Osteoblast (primary cell): ENCODE measurements at regions not wholly inside any gene's neighbourhood (a gene's known extent, or its start where the extent isn't known, plus 50 kb on each side); places are given as distances from the start of the nearest gene placed in this dataset.
A peak's percentile ranks its signal among the peaks of the same experiment; 100 is the strongest.

ENCODE experiments used
- DNase-seq: peaks from one replicate; pipeline ENCODE4 v3.0.0; 2011; ENCODE audit warnings: low spot score, mixed read lengths; ENCODE audit not compliant: insufficient read length; ENCODE audit errors: missing footprints
- H2AFZ ChIP-seq: 2 replicates; pipeline ENCODE4 v1.6.0; 2011; ENCODE audit warnings: mild to moderate bottlenecking, low read length
- H3K27ac ChIP-seq: 2 replicates; pipeline ENCODE4 v1.5.1; 2011; ENCODE audit warnings: mild to moderate bottlenecking, low read depth, low read length, moderate library complexity
- H3K27me3 ChIP-seq: 2 replicates; pipeline ENCODE4 v1.6.0; 2012; ENCODE audit warnings: mild to moderate bottlenecking, control low read depth, inconsistent platforms, low read length, moderate library complexity; ENCODE audit not compliant: insufficient read depth
- H3K36me3 ChIP-seq: 2 replicates; pipeline ENCODE4 v1.5.1; 2011; ENCODE audit warnings: mild to moderate bottlenecking, low read length, control low read depth, moderate library complexity; ENCODE audit not compliant: insufficient read depth
- H3K4me1 ChIP-seq: 2 replicates; pipeline ENCODE4 v1.5.1; 2011; ENCODE audit warnings: mild to moderate bottlenecking, low read length, control low read depth, moderate library complexity; ENCODE audit not compliant: insufficient read depth
- H3K4me2 ChIP-seq: 2 replicates; pipeline ENCODE4 v1.6.0; 2011; ENCODE audit warnings: mild to moderate bottlenecking, low read length; ENCODE audit not compliant: insufficient read depth
- H3K4me3 ChIP-seq: fragments of 200-600 bp; sonication (generic); 3 replicates; pipeline ENCODE4 v1.5.1; 2012; ENCODE audit warnings: mild to moderate bottlenecking, low read length, inconsistent platforms; ENCODE audit not compliant: insufficient read depth
- H3K79me2 ChIP-seq: 2 replicates; pipeline ENCODE4 v1.6.0; 2012; ENCODE audit warnings: mild to moderate bottlenecking, low read length, control low read depth, inconsistent platforms; ENCODE audit not compliant: insufficient read depth
- H3K9me3 ChIP-seq: 2 replicates; pipeline ENCODE4 v1.5.1; 2011; ENCODE audit warnings: low read depth, low read length, control low read depth
- H4K20me1 ChIP-seq: 2 replicates; pipeline ENCODE4 v1.6.0; 2012; ENCODE audit warnings: mild to moderate bottlenecking, low read length, control low read depth; ENCODE audit not compliant: insufficient read depth
- TF ChIP-seq, protein P1 (sequence below): IDR thresholded peaks from 2 replicates; pipeline ENCODE4 v1.5.1; 2011; ENCODE audit warnings: mild to moderate bottlenecking, low read depth, low read length, moderate library complexity; ENCODE audit errors: extremely low read depth

DNA sequence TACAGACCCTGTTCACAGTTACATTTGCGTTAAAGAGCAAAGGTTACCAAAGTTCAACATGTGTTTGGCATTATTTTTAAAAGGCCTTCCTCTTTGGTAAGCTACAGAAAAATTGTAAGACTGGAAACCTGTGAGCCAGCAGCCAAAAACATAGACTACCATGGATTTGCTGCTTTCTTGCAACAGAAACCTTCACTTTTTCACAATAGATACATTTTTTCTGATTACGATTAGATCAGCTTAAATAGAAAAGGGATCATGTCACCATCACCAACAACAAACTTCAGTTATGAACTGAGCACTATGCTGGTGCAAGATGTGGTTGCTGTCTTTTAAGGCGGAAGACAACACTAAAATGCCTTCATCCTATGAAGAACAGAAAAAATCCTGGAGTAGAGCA lies 112.3 kb upstream of the MARCKS start:
- H3K36me3 ChIP-seq, result no peaks in the 10 kb centered on the region
- DNase-seq, result peak; percentile 45
- no peaks in the 10 kb centered on the region for H4K20me1 ChIP-seq
- H3K4me1 ChIP-seq, result no peaks in the 10 kb centered on the region
- no peak overlapping the region for H3K4me2 ChIP-seq
- no peaks in the 10 kb centered on the region for H3K79me2 ChIP-seq
- no peak overlapping the region for H3K27ac ChIP-seq
- peak overlapping the region; percentile 47 for H2AFZ ChIP-seq
- no peaks in the 10 kb centered on the region for H3K9me3 ChIP-seq
- TF ChIP-seq, protein P1, sequence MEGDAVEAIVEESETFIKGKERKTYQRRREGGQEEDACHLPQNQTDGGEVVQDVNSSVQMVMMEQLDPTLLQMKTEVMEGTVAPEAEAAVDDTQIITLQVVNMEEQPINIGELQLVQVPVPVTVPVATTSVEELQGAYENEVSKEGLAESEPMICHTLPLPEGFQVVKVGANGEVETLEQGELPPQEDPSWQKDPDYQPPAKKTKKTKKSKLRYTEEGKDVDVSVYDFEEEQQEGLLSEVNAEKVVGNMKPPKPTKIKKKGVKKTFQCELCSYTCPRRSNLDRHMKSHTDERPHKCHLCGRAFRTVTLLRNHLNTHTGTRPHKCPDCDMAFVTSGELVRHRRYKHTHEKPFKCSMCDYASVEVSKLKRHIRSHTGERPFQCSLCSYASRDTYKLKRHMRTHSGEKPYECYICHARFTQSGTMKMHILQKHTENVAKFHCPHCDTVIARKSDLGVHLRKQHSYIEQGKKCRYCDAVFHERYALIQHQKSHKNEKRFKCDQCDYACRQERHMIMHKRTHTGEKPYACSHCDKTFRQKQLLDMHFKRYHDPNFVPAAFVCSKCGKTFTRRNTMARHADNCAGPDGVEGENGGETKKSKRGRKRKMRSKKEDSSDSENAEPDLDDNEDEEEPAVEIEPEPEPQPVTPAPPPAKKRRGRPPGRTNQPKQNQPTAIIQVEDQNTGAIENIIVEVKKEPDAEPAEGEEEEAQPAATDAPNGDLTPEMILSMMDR, result no peak
- H3K27me3 ChIP-seq, result no peaks in the 10 kb centered on the region
- no peak overlapping the region for H3K4me3 ChIP-seq

DNA sequence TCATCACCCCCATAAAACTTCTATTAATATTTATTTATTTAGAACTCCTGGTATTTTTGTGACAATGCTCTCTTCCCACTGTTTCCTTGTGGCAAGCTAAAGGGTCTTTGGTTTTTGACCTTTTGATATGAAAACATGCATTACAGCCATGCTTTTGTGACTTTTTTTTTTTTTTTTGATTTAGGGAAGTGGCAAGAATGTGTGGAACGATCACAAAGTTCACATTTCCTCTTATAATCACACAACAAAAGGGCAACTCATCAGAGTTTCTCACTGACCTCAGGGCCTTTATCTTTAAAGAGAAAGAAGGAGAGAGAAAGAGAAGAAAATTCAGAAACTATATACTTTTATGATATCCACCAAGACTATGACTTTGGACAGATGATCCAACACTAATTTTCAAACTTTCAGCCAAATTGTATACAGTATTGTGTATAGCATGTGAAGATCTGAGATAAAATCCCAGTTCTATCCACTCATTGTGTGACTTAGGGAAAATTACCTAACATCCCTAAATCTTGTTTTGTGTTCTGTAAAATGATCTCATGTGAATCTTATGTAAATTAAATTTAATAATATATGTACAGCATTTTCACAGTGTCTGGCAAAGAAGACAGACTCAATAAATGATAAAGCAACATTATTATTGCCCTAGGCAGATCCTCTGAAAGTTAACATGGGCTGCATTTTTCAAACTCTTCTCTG lies 106.8 kb upstream of the MARCKS start:
- H3K36me3 ChIP-seq, result no peaks in the 10 kb centered on the region
- peak; percentile 39 for DNase-seq

DNA sequence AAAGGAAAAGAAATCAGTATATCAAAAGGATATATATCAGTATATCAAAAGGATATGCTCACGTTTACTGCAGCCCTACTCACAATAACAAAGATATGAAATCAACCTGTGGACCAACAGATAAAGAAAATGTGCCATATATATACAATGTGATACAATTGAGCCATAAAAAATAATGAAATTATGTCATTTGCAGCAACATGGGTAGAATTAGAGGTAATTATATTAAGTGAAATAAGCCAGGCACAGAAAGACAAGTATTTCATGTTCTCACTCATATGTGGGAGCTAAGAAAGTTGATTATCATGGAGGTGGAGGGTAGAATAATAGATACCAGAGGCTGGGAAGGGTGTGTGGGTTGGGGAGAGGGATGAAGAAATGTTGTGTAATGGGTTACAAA lies 102.9 kb upstream of the MARCKS start:
- H2AFZ ChIP-seq, result no peak overlapping the region
- H3K27me3 ChIP-seq, result no peaks in the 10 kb centered on the region
- H3K4me3 ChIP-seq, result no peak overlapping the region
- H3K36me3 ChIP-seq, result no peaks in the 10 kb centered on the region
- TF ChIP-seq, protein P1, result no peak
- no peak for DNase-seq
- peaks cover 4% of the 10 kb centered on the region for H3K4me1 ChIP-seq
- H3K9me3 ChIP-seq, result no peaks in the 10 kb centered on the region
- no peaks in the 10 kb centered on the region for H4K20me1 ChIP-seq
- H3K27ac ChIP-seq, result no peak overlapping the region
- H3K4me2 ChIP-seq, result no peak overlapping the region
- no peaks in the 10 kb centered on the region for H3K79me2 ChIP-seq

More for the DNA sequence above, 106.8 kb upstream of the MARCKS start:
- Histone ChIP-seq H3K4me3 (no peak overlapping the region), H3K27me3 (no peaks in the 10 kb centered on the region), H3K27ac (no peak overlapping the region), H3K4me2 (no peak overlapping the region), H4K20me1 (no peaks in the 10 kb centered on the region), H2AFZ (no peak overlapping the region), H3K4me1 (no peaks in the 10 kb centered on the region), H3K9me3 (no peaks in the 10 kb centered on the region), H3K79me2 (no peaks in the 10 kb centered on the region)
- TF ChIP-seq, protein P1, result no peak

DNA sequence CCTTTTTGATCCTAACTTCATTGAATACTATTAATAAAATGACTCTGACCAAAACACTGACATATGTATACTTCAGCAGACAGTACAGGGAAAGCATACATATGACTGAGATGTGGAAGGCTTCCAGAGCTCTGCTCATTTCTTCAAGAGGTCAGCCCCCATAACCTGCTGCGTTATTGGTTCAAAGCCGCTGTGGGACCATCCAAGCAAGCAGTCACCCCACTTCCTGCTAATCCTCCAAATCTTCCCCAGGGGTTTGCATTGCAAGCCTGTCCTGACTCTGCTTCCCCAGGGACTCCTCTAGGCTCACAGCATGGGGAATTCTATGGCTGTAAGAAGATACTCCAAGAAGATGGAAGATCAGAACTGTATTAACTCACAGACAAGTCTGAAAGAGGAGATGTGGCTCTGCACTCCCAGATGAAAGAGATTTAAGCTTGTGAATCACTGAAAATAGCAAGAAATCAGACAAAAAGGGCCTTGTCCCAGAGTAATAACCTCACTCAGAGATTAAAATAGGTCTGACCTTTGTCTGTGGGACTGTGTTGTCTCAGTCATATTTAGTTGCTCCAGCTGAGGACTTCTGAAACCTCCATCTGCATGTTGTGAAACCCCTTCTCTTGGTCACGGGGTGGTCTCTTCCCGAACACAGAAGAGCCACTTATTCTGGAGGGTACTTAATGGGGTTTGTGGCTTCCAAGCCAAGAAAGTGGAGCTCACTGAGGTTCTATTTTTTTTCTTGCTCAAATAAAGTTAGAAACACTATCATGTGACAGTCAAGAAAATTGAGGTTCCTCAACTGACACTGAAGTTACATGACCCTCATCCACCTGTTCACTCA lies 101.5 kb upstream of the MARCKS start:
- Histone ChIP-seq H3K9me3 (no peaks in the 10 kb centered on the region), H3K36me3 (no peaks in the 10 kb centered on the region), H3K27me3 (no peaks in the 10 kb centered on the region), H3K79me2 (no peaks in the 10 kb centered on the region), H3K27ac (no peak overlapping the region), H2AFZ (peak overlapping the region; percentile 18), H3K4me3 (no peak overlapping the region), H4K20me1 (no peaks in the 10 kb centered on the region), H3K4me2 (no peak overlapping the region), H3K4me1 (peaks cover 4% of the 10 kb centered on the region)
- TF ChIP-seq, protein P1, result no peak
- DNase-seq, result peak; percentile 52
